Hematopoietic multipotent progenitor cell treated with erythropoietin and hydrocortisone succinate and interleukin-3 and kit ligand, for 17 days (in vitro differentiated cells): ENCODE measurements at regions not wholly inside any gene's neighbourhood (a gene's known extent, or its start where the extent isn't known, plus 50 kb on each side); places are given as distances from the start of the nearest gene placed in this dataset.
"Not testable (repeated sequence)": the region's sequence is repeated elsewhere in the genome, so short reads cannot be mapped to it uniquely, and the experiment has no call there.

Source experiments
- DNase-seq: peaks from one replicate; pipeline ENCODE4 v3.0.0-alpha.2; 2015; ENCODE audit warnings: low spot score

- DNase-seq, result no peak
Measured at GRCh38 chr2:187206071-187206470, 242.0 kb downstream of the CALCRL start.

DNA sequence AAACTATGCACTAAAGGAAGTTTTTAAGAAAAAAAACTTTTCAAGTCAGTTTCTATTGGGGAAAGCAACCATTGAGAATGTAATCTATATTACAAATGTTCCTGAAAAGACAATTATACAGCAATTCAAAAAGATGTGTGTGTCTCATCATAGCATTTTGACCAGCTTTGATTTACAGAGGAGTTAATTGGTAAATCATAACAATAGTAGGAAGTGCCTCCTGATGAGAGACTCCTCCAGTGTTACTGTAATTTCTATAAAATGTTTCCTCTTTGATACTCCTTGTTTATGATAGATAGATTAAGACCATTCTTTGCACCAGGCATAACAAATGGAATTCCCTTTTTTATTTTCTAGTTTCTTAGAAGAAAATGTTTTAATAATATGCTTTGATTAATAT is 249.9 kb downstream of the CALCRL start:
- no peak for DNase-seq

DNA sequence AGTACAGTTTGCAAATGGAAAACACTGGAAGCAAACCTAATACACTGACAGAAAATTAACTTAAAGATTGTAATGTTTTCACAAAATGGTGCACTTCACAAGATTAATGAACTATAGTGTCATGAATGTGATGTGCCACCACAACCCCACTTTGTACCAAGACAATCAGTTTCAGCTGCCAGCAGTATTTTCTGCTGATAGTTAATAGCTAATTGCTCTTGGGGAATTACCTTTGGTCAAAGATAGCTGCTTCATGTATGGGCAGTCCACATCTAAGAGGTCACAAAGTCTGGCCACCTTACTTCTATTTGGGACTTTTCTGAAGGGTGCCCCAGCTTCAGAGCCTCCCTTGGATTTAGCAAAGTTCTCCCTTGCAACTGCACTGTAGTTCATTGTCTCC is 254.0 kb downstream of the CALCRL start:
- DNase-seq, result no peak

DNA sequence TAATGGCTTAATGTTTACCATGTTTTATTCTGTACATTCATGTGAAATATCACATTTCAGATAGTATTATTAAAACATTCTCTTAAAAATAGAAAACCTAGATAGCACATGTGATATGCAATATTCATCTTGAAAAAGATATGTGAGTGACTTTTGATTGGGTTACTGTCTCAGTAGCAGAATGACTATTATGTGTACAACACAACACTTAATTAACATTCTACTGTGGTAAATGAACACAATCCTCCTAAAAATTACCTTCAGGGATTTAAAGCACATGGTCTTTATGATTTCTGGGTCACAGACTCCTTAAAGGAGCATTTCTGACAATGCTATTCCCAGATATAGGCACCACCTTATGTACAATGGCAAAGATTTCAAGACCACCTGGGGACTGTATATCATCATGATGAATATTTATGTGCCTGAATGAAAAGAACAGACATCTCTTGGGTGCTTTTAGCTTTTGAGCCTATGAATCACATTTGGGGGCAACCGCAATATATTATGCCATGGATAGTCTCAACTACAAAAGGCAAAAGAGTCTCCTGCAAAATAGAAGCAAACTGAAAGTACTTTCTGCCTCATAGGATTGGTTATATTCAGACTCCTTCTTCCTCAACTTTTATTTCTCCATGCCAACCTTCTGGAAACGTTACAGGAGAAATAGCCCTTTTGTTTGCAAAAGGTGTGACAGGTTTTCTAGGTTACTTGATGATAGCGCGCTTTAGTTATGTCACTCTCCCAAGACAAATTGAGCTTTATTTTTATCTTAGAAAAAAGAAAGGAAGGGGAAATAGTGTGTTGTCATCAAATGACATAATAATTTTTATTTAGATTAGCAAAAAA is 259.0 kb downstream of the CALCRL start:
- no peak for DNase-seq

GRCh38 chr2:187187519-187187918 is 260.5 kb downstream of the CALCRL start:
- no peak for DNase-seq

- DNase-seq, result no peak
Measured at GRCh38 chr2:187180529-187180928, 267.5 kb downstream of the CALCRL start.

DNA sequence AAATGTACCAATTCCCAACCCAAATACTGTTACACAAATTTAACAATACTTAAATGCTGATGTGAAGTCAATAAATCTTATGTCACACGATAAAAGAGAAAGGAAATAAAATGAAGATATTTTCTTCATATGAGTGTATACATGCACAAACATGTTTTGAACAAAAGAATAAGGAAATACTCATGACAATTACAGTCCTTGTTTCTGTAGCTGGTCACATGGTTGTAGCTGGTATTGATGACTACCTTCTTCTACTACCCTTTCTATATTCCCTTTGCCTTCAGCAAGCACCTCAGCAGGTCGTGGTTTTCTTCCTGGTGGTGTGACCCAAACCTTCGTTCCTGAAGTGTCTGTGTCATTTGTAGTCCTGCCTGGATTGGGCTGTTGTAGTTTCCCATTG is 269.2 kb downstream of the CALCRL start:
- not testable (repeated sequence) for DNase-seq

DNA sequence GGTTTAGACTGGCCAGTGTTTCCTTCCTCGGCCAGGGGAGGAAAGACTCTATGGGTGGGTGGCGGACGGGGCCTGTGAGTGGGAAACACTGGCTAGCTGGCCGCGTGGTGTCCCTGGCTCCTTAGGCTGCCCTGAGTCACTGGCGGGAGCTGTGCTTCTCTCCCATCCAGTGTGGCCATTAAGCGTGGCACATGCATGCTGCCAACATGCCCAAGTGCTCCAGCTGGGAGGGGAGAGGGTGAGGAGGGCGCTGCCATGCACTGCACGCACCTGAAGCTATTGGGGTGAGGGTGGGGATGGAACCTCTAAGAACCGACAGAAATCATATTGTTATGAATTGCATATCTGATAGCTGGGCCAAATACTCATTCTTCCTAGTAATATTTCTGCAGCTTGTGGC is 270.8 kb downstream of the CALCRL start:
- DNase-seq, result no peak

DNA sequence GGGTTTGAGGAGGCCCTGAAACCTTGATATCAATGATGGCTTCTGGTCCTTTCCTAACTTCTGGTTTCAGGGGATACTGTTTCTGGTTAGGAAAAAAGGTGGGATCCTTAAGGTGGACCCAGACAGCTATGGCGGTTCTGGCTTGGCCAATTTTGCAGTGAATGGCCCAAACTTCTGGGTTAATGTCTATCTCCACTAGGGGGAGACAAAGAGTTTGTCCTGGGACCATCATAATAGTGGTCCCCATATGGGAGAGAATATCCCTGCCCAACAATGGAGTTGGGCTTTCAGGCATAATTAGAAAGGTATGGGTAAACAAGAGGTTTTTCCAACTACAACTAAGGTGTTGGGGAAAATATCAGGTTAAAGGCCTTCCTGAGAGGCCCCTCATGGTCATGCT is 273.5 kb downstream of the CALCRL start:
- DNase-seq, result peak; percentile 8

GRCh38 chr2:187171318-187171717 is 276.7 kb downstream of the CALCRL start:
- no peak for DNase-seq

- no peak for DNase-seq
Measured at GRCh38 chr2:187169864-187170263, 278.2 kb downstream of the CALCRL start.

- no peak for DNase-seq
Measured at GRCh38 chr2:187168720-187169713, 279.0 kb downstream of the CALCRL start.

DNA sequence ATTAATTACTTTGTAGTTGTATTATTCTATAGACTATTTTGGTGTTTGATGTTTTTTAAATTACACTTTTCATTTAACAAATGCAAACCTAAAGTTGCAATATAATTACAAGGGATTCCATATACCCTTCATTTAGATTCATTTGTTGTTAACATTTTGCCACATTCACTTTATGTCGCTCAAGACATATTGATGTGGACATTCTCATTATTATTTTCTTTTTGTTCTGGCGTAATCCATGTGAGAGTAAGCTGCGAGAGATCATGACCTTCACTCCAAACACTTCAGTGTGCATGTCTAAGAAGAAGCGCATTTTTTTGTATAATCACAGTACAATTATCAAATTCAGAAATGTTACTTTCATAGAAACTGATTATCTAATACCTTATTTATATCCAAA is 280.6 kb downstream of the CALCRL start:
- DNase-seq, result no peak

GRCh38 chr2:187165936-187166610 is 282.0 kb downstream of the CALCRL start:
- no peak for DNase-seq

- DNase-seq, result no peak
Measured at GRCh38 chr2:187158452-187158851, 289.6 kb downstream of the CALCRL start.

DNA sequence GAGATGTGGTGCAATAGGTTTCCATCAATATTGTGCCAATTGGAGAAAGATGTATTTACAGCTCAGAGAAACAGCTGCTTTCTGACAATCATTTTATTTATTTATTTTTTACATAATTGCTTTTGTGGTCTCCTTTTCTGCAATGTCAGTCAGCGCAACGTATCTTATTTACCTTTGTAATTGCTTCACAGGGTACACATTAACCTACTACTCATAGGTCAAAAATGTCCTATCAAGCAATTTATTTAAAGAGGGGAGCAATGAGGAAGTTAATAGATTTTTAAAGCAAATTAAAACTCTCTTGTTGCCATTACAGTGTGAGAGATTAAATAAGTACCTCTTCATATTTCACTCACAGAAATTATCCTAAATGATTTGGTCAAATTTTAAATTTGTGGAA is 291.0 kb downstream of the CALCRL start:
- no peak for DNase-seq

- no peak for DNase-seq
Measured at GRCh38 chr2:187155476-187155875, 292.6 kb downstream of the CALCRL start.

- no peak for DNase-seq
Measured at GRCh38 chr2:187150670-187151069, 297.4 kb downstream of the CALCRL start.

GRCh38 chr2:187148059-187148714 is 299.2 kb upstream of the ZSWIM2 start:
- DNase-seq, result no peak

DNA sequence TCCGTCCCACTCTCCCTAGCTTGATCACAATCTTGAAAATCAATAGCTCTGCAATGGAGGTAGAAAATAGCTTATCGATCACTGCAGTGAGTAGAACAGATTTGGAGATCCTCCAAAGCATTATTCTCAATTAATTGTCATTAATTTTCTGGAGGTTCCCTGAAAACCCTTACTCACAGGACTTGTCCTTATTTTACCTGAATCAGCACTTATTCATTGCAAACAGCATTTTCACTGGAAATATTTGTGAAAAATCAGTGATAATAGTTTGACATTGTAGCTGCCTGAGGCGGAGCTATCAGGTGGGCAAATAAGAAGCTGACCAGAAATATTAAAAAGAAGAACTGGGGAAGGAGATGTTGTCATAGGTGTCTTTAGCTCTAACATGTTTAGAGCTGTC is 294.6 kb upstream of the ZSWIM2 start:
- no peak for DNase-seq

- no peak for DNase-seq
Measured at GRCh38 chr2:187139469-187139868, 290.5 kb upstream of the ZSWIM2 start.

GRCh38 chr2:187138265-187138664 is 289.3 kb upstream of the ZSWIM2 start:
- no peak for DNase-seq
